NB4 (cell line): ENCODE measurements at regions not wholly inside any gene's neighbourhood (a gene's known extent, or its start where the extent isn't known, plus 50 kb on each side); places are given as distances from the start of the nearest gene placed in this dataset.
"Not testable (repeated sequence)": the region's sequence is repeated elsewhere in the genome, so short reads cannot be mapped to it uniquely, and the experiment has no call there.

ENCODE experiments used
- DNase-seq: peaks from one replicate; pipeline ENCODE4 v3.0.0; 2010; ENCODE audit warnings: low read depth
- H3K4me3 ChIP-seq: one replicate; pipeline ENCODE4 v1.5.1; 2011; ENCODE audit warnings: mild to moderate bottlenecking, low read depth, low read length, moderate library complexity
- MYC ChIP-seq: IDR thresholded peaks from 2 replicates; pipeline ENCODE4 v1.6.1; 2011; ENCODE audit warnings: low read depth, low read length
- POLR2A ChIP-seq: IDR thresholded peaks from 2 replicates; pipeline ENCODE4 v1.6.1; 2011; ENCODE audit warnings: mild to moderate bottlenecking; ENCODE audit not compliant: insufficient read length; ENCODE audit errors: extremely low read depth
- TF ChIP-seq, protein P1 (sequence below): IDR thresholded peaks from one replicate; pipeline ENCODE4 v1.5.1; 2012; ENCODE audit warnings: low read depth, low read length
- TF ChIP-seq, protein P2 (sequence below): IDR thresholded peaks from 2 replicates; pipeline ENCODE4 v1.6.1; 2011; ENCODE audit warnings: low read depth, low read length

DNA sequence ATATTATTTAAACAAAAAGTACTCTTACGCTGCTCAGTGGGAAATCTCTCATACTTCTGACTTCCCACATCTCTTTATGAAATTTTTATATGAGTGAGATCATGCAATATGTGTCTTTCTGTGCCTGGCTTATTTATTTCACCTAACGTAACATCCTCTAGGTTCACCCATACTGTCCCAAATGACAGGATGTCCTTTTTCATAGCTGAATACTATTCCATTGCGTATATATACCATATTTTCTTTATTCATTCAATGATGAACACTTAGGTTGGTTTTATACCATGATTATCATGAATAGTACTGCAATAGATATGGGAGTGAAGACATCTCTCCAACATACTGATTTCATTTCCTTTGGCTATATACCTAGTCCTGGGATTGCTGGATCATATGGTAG is 57.8 kb upstream of the TPP2 start:
- no peak for DNase-seq
- no peak for TF ChIP-seq POLR2A
- TF ChIP-seq, protein P1, sequence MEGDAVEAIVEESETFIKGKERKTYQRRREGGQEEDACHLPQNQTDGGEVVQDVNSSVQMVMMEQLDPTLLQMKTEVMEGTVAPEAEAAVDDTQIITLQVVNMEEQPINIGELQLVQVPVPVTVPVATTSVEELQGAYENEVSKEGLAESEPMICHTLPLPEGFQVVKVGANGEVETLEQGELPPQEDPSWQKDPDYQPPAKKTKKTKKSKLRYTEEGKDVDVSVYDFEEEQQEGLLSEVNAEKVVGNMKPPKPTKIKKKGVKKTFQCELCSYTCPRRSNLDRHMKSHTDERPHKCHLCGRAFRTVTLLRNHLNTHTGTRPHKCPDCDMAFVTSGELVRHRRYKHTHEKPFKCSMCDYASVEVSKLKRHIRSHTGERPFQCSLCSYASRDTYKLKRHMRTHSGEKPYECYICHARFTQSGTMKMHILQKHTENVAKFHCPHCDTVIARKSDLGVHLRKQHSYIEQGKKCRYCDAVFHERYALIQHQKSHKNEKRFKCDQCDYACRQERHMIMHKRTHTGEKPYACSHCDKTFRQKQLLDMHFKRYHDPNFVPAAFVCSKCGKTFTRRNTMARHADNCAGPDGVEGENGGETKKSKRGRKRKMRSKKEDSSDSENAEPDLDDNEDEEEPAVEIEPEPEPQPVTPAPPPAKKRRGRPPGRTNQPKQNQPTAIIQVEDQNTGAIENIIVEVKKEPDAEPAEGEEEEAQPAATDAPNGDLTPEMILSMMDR = no peak
- no peak for TF ChIP-seq MYC
- TF ChIP-seq, protein P2, sequence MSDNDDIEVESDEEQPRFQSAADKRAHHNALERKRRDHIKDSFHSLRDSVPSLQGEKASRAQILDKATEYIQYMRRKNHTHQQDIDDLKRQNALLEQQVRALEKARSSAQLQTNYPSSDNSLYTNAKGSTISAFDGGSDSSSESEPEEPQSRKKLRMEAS = no peak
- H3K4me3 ChIP-seq = no peak overlapping the region

DNA sequence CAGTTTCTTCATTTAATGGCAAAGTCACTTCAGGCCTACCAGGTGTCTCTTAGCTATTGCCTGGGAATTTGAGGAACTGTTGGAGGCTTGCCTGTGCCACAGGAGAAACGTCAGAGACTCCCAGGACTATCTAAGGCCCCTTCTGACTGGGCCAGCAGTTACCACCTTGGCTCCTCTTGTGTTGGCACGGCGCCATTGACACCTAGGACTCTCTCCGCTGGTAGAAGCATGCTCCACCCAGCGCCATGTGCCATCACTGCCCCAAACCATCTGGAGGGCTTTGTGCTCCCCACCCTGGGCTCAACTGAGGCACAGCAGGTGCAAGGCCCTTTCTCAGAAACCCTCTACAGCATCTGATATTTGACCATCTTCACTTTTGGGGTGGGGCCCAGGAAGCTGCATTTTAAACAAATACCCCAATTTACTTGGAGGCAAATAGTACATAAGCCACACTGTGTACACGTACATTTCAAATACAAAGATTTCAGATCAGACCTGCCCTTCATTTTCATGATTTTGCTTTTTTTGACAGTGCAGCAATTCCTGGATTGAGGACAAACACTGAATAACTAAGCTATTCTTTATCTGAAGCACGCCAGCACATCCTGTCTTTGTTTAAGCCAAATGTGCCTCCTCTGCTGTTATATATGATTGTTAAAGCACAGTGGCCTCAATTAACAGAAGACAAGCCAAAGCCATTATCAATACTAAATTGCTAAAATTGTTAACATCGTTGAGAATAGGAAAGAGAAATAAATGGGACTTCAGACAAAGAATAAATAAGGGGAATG is 59.9 kb upstream of the TPP2 start:
- H3K4me3 ChIP-seq = no peak overlapping the region
- TF ChIP-seq MYC (no peak), POLR2A (no peak)
- TF ChIP-seq, protein P2 = no peak
- TF ChIP-seq, protein P1 = no peak
- no peak for DNase-seq

DNA sequence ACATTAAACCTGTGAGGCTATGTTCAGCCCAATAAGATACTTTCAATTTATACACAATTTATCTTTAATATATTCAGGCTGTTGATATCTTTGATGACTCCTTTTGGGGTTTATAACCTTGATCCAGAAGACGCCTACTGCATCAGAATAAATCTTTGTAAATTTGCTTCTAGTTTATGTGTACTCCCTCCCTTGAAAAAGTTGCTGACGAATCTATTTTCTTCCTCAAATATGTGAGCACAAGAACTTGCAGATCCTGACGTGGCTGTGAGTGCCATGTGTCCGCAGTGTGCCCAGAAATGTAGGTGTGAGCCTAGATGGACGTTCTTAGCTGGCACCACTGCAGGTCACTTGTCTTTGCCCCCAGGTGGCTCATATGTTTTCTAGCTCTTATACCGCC is 60.6 kb upstream of the TPP2 start:
- TF ChIP-seq, protein P1 = no peak
- TF ChIP-seq, protein P2 = no peak
- TF ChIP-seq POLR2A = no peak
- no peak for TF ChIP-seq MYC
- DNase-seq = no peak
- H3K4me3 ChIP-seq = no peak overlapping the region

DNA sequence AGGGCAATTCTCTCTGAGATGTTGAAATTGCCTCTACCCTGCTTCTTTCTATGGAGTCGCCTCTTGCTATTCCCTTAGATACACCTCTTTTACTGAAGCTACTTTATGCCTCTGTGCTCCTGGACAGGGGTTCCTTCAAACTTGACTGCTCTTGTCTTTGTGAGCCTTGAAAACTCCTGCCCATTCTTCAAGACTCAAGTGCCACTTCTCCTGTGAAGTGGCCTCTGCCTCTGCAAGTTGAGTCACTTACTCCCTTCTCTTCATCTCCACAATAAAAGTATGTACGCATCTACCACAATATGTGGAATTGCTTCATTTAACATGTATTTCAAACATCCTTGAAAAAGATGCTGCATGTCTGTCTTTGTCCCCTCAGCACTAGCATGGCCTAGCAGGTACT is 66.0 kb upstream of the TPP2 start:
- DNase-seq = no peak

DNA sequence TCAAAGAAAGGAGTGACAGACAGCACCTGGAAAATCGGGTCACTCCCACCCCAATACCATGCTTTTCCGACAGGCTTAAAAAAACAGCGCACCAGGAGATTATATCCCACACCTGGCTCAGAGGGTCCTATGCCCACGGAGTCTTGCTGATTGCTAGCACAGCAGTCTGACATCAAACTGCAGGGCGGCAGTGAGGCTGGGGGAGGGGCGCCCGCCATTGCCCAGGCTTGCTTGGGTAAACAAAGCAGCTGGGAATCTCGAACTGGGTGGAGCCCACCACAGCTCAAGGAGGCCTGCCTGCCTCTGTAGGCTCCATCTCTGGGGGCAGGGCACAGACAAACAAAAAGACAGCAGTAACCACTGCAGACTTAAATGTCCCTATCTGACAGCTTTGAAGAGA is 74.5 kb upstream of the TPP2 start:
- H3K4me3 ChIP-seq, DNase-seq: not testable (repeated sequence)

More for the DNA sequence above, 66.0 kb upstream of the TPP2 start:
- TF ChIP-seq, protein P1 = no peak
- TF ChIP-seq, protein P2 = no peak
- TF ChIP-seq MYC (no peak), POLR2A (no peak)
- no peak overlapping the region for H3K4me3 ChIP-seq

DNA sequence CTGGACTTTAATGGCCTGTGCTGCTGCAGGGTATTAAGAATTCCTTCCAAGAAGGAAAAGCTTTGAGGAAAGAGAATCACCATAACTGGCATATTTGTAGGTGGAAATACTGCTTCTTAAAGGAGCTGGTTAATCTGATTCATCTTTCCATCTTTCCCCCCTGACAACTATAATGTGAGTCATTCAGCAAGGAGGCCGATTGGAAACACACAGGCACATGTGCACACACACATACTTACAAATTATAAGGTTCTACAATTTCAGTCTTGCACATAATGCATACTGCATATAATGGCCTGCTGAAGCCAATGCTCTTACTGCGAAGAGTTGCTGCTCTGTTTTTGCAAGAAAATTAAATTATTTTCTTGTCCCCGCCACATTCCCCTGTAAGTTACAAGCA is 78.8 kb upstream of the TPP2 start:
- DNase-seq = no peak
- TF ChIP-seq POLR2A (no peak), MYC (no peak)
- TF ChIP-seq, protein P2 = no peak
- TF ChIP-seq, protein P1 = no peak
- no peak overlapping the region for H3K4me3 ChIP-seq
